GM12892 (cell line): ENCODE measurements at regions not wholly inside any gene's neighbourhood (a gene's known extent, or its start where the extent isn't known, plus 50 kb on each side); places are given as distances from the start of the nearest gene placed in this dataset.

ENCODE experiments used
- POLR2A ChIP-seq: IDR thresholded peaks from 2 replicates; pipeline ENCODE4 v1.6.1; 2011; ENCODE audit warnings: low read depth, low read length, control low read depth
- POLR2AphosphoS5 ChIP-seq: IDR thresholded peaks from 2 replicates; pipeline ENCODE4 v1.6.1; 2011; ENCODE audit warnings: low read depth, low read length, control low read depth
- TAF1 ChIP-seq: IDR thresholded peaks from 2 replicates; pipeline ENCODE4 v1.6.1; 2011; ENCODE audit warnings: low read depth, mild to moderate bottlenecking, control low read depth, low read length, borderline replicate concordance

DNA sequence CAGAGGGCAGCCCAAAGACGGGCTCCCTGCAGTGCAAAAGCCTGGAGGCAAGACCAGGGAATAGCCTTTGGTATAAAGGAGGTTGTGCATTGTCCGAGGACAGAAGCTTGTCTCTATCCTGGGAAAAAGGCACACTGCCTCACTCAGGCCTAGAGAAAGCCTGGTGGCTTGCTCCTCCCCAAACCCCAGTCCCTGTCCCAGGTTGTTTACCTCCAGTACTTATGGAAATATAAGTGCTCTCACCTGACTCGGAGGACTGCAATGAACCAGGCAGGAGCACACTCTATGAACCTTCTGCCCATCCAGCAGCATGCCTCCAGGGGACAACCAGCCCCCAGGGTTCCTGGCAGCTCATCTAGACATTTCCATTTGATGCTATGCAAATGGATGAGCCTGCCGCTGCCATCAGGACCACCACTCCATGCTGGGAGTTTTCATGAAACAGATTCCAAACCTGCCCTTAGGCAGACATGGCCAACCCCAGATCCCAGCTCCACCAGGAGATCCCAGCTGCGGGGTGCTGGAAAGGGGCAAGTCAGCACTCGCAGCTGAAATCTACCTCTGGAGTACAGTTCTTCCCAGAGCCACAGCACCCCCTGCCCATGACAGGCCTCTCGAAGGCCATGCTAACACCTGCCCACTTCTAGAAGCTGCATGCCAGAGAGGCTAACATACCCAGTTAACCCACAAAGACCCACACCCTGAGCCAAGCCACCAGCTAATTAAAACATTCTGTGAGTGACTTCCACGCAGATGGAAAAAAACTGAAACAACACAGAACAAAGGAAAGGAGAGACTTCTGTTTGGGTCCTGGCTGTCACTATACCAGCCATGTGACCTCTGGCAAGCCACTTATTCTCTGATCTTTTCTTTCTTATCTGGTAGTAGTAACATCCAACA, 101.7 kb downstream of the TTC32 start:
- no peak for TF ChIP-seq POLR2AphosphoS5
- no peak for TF ChIP-seq POLR2A
- TF ChIP-seq TAF1 = no peak
